K562 (cell line): ENCODE measurements at regions not wholly inside any gene's neighbourhood (a gene's known extent, or its start where the extent isn't known, plus 50 kb on each side); places are given as distances from the start of the nearest gene placed in this dataset.

ENCODE experiments used
- ATF4 ChIP-seq: fragments of 450-650 bp; formaldehyde crosslinking; IDR thresholded peaks from 2 replicates; pipeline ENCODE4 v1.4.0; 2022; ENCODE audit warnings: mild to moderate bottlenecking, moderate library complexity
- ELF4 ChIP-seq: fragments of 450-650 bp; formaldehyde crosslinking; IDR thresholded peaks from 2 replicates; pipeline ENCODE4 v1.4.0; 2022; ENCODE audit warnings: missing genetic modification characterization
- FOSL1 ChIP-seq: fragments of 200-800 bp; sonication (Bioruptor generic); conservative IDR thresholded peaks from 2 replicates; pipeline ENCODE4 v1.6.1; 2016; ENCODE audit warnings: missing genetic modification characterization, missing compliant biosample characterization
- JUND ChIP-seq, 2 experiments: IDR thresholded peaks; 2 replicates in 1 of 2; 3 replicates in 1 of 2; pipeline ENCODE4 v1.6.1; 2011; ENCODE audit warnings: borderline replicate concordance in 2 of 2, low read depth in 2 of 2, low read length in 2 of 2, improper control_type of control experiment in 1 of 2, missing biosample characterization in 1 of 2, missing genetic modification characterization in 1 of 2, missing genetic modification reagents in 1 of 2
- LEF1 ChIP-seq: fragments of 450-650 bp; IDR thresholded peaks from 2 replicates; pipeline ENCODE4 v1.6.1; 2016; ENCODE audit warnings: mild to moderate bottlenecking
- MAX ChIP-seq: sonication (generic); formaldehyde crosslinking; IDR thresholded peaks from 2 replicates; pipeline ENCODE4 v1.9.0; 2022; ENCODE audit warnings: mild to moderate bottlenecking, missing genetic modification reagents
- NR2C1 ChIP-seq, 2 experiments: fragments of 450-650 bp; IDR thresholded peaks; 2 replicates each; pipeline ENCODE4 v1.6.1; 2017; ENCODE audit warnings: mild to moderate bottlenecking in 2 of 2, antibody characterized with exemption in 1 of 2, inconsistent platforms in 1 of 2, missing compliant biosample characterization in 1 of 2, missing genetic modification characterization in 1 of 2
- PTRF ChIP-seq: fragments of 450-650 bp; IDR thresholded peaks from 2 replicates; pipeline ENCODE4 v1.6.1; 2016; ENCODE audit warnings: mild to moderate bottlenecking, missing genetic modification characterization, missing compliant biosample characterization
- RBM22 ChIP-seq: fragments of 200-400 bp; formaldehyde crosslinking; IDR thresholded peaks from 2 replicates; pipeline ENCODE4 v1.6.1; 2018; ENCODE audit warnings: low read length, low read depth; ENCODE audit not compliant: poor library complexity, severe bottlenecking
- SMAD4 ChIP-seq: fragments of 250-450 bp; sonication (Bioruptor Pico); conservative IDR thresholded peaks from 2 replicates; pipeline ENCODE4 v1.8.0; 2021; ENCODE audit warnings: inconsistent platforms, mild to moderate bottlenecking, moderate library complexity
- TEAD2 ChIP-seq: fragments of 450-650 bp; IDR thresholded peaks from 2 replicates; pipeline ENCODE4 v1.6.1; 2016; ENCODE audit warnings: missing genetic modification characterization, control low read depth, missing compliant biosample characterization
- THRB ChIP-seq: fragments of 450-650 bp; formaldehyde crosslinking; conservative IDR thresholded peaks from 2 replicates; pipeline ENCODE4 v1.4.0; 2022; ENCODE audit warnings: mild to moderate bottlenecking, missing genetic modification characterization
- TSHZ1 ChIP-seq: fragments of 250-450 bp; sonication (Bioruptor Pico); IDR thresholded peaks from 2 replicates; pipeline ENCODE4 v1.4.0; 2020; ENCODE audit warnings: mild to moderate bottlenecking, moderate library complexity
- U2AF2 ChIP-seq: fragments of 200-400 bp; formaldehyde crosslinking; optimal IDR thresholded peaks from 2 replicates; pipeline ENCODE3; 2017; ENCODE audit warnings: low read depth, mild to moderate bottlenecking, low read length
- ZBED1 ChIP-seq: IDR thresholded peaks from 2 replicates; pipeline ENCODE4 v1.6.1; 2014
- ZFX ChIP-seq: sonication (generic); formaldehyde crosslinking; IDR thresholded peaks from 2 replicates; pipeline ENCODE4 v1.8.0; 2022; ENCODE audit warnings: mild to moderate bottlenecking, missing genetic modification reagents, moderate library complexity
- ZNF212 ChIP-seq: fragments of 450-650 bp; formaldehyde crosslinking; IDR thresholded peaks from 2 replicates; pipeline ENCODE4 v1.4.0; 2020; ENCODE audit warnings: mild to moderate bottlenecking
- ZNF347 ChIP-seq: fragments of 450-650 bp; formaldehyde crosslinking; IDR thresholded peaks from 2 replicates; pipeline ENCODE4 v1.4.0; 2020; ENCODE audit warnings: low read depth, mild to moderate bottlenecking, moderate library complexity
- ZNF507 ChIP-seq: conservative IDR thresholded peaks from 2 replicates; pipeline ENCODE4 v1.6.1; 2017; ENCODE audit warnings: missing genetic modification characterization, missing compliant biosample characterization
- ZSCAN32 ChIP-seq: fragments of 450-650 bp; formaldehyde crosslinking; IDR thresholded peaks from 2 replicates; pipeline ENCODE4 v1.4.0; 2020; ENCODE audit warnings: mild to moderate bottlenecking, moderate library complexity
- TF ChIP-seq, protein P1 (sequence below): fragments of 450-650 bp; IDR thresholded peaks from 2 replicates; pipeline ENCODE4 v1.6.1; 2017; ENCODE audit warnings: antibody characterized with exemption

GRCh38 chr7:106781828-106782544, 83.1 kb upstream of the PIK3CG start (continued):
- no peak for TF ChIP-seq ATF4
- no peak for TF ChIP-seq NR2C1 (IDR thresholded peaks at IDR 0.05)
- TF ChIP-seq NR2C1 (tag; IDR thresholded peaks at IDR 0.05), result no peak
- no peak for TF ChIP-seq PTRF (tag)
- no peak for TF ChIP-seq FOSL1
- TF ChIP-seq ZFX (CRISPR knock-in tag), result no peak
- TF ChIP-seq ZNF347 (CRISPR knock-in tag), result no peak
- no peak for TF ChIP-seq JUND (IDR thresholded peaks at IDR 0.05; ENCODE audit: borderline replicate concordance, low read depth, low read length)
- no peak for TF ChIP-seq JUND (tag; IDR thresholded peaks at IDR 0.05; ENCODE audit: borderline replicate concordance, low read depth, low read length)
- TF ChIP-seq SMAD4 (CRISPR knock-in tag), result no peak
- no peak for TF ChIP-seq ZNF507 (tag)
- TF ChIP-seq ELF4, result no peak
- TF ChIP-seq ZBED1, result no peak
- no peak for TF ChIP-seq TSHZ1 (CRISPR knock-in tag)
- no peak for TF ChIP-seq ZSCAN32 (CRISPR knock-in tag)
- TF ChIP-seq THRB (CRISPR knock-in tag), result peak; percentile 56; the same call in 1 of the 2 replicates
- TF ChIP-seq, protein P1, sequence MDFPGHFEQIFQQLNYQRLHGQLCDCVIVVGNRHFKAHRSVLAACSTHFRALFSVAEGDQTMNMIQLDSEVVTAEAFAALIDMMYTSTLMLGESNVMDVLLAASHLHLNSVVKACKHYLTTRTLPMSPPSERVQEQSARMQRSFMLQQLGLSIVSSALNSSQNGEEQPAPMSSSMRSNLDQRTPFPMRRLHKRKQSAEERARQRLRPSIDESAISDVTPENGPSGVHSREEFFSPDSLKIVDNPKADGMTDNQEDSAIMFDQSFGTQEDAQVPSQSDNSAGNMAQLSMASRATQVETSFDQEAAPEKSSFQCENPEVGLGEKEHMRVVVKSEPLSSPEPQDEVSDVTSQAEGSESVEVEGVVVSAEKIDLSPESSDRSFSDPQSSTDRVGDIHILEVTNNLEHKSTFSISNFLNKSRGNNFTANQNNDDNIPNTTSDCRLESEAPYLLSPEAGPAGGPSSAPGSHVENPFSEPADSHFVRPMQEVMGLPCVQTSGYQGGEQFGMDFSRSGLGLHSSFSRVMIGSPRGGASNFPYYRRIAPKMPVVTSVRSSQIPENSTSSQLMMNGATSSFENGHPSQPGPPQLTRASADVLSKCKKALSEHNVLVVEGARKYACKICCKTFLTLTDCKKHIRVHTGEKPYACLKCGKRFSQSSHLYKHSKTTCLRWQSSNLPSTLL, result no peak
- TF ChIP-seq RBM22, result peak; percentile 42
- no peak for TF ChIP-seq LEF1
- TF ChIP-seq MAX (CRISPR knock-in tag), result no peak
- TF ChIP-seq U2AF2, result no peak
- TF ChIP-seq ZNF212, result no peak
- 0 out of 2 replicates have a peak, but pooled peaks have one; percentile 28 for TF ChIP-seq TEAD2 (tag)
